H1 (cell line): ENCODE measurements at regions not wholly inside any gene's neighbourhood (a gene's known extent, or its start where the extent isn't known, plus 50 kb on each side); places are given as distances from the start of the nearest gene placed in this dataset.

ENCODE experiments used
- CTCF ChIP-seq, 3 experiments: IDR thresholded peaks; 1 replicate in 2 of 3; 2 replicates in 1 of 3; pipeline versions ENCODE4 v1.5.1 to v1.6.1; 2011; ENCODE audit warnings: low read length in 3 of 3, mild to moderate bottlenecking in 3 of 3, inconsistent platforms in 2 of 3, low read depth in 1 of 3, moderate library complexity in 1 of 3; ENCODE audit not compliant: insufficient read depth in 1 of 3; ENCODE audit errors: control extremely low read depth in 1 of 3
- GABPA ChIP-seq: IDR thresholded peaks from 2 replicates; pipeline ENCODE4 v1.6.1; 2011; ENCODE audit warnings: mild to moderate bottlenecking, low read length, moderate library complexity, borderline replicate concordance; ENCODE audit not compliant: insufficient read depth
- MAFK ChIP-seq: IDR thresholded peaks from 2 replicates; pipeline ENCODE4 v1.6.1; 2012; ENCODE audit warnings: low read depth, mild to moderate bottlenecking, improper control_type of control experiment, low read length
- NANOG ChIP-seq: IDR thresholded peaks from 2 replicates; pipeline ENCODE4 v1.6.1; 2011; ENCODE audit warnings: low read length, low read depth, mild to moderate bottlenecking, inconsistent platforms; ENCODE audit not compliant: insufficient read depth, poor library complexity, severe bottlenecking
- TEAD4 ChIP-seq: IDR thresholded peaks from 2 replicates; pipeline ENCODE4 v1.6.1; 2012; ENCODE audit warnings: low read depth, low read length, inconsistent platforms, mixed read lengths

DNA sequence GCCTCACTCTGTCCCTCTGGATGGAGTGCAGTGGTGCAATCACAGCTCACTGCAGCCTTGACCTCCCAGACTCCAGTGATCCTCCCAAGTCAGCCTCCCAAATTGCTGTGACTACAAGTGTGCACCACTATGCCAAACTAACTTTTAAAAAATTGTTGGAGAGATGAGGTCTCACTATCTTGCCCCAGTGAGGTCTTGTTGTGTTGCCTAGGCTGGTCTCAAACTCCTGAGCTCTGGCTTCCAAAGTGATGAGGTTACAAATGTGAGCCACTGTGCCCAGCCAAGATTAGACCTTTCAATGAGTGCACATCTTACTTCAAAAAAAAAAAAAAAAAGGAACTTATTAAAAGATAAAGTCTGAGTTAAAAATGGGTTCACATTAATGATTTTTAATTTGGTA is 1838.1 kb upstream of the DEFB115 start (continued):
- TF ChIP-seq CTCF (IDR thresholded peaks at IDR 0.05; ENCODE audit: control extremely low read depth in 1 of 3, insufficient read depth in 1 of 3, low read depth in 1 of 3, low read length in 3 of 3), result no peak
- no peak for TF ChIP-seq NANOG
- no peak for TF ChIP-seq GABPA
- no peak for TF ChIP-seq MAFK
- no peak for TF ChIP-seq TEAD4
- TF ChIP-seq, all 59 proteins: peak for 0
